Neural cell (in vitro differentiated cells): ENCODE measurements at regions not wholly inside any gene's neighbourhood (a gene's known extent, or its start where the extent isn't known, plus 50 kb on each side); places are given as distances from the start of the nearest gene placed in this dataset.

Source experiments
- CTCF ChIP-seq: fragments of 450-650 bp; IDR thresholded peaks from 2 replicates; pipeline ENCODE4 v1.5.1; 2014; ENCODE audit warnings: antibody characterized with exemption, mild to moderate bottlenecking, moderate library complexity; ENCODE audit not compliant: poor library complexity, severe bottlenecking
- RAD21 ChIP-seq: fragments of 450-650 bp; conservative IDR thresholded peaks from 2 replicates; pipeline ENCODE4 v1.6.1; 2014; ENCODE audit warnings: antibody characterized with exemption, mild to moderate bottlenecking, moderate library complexity
- REST ChIP-seq: IDR thresholded peaks from 2 replicates; pipeline ENCODE4 v1.6.1; 2012; ENCODE audit warnings: borderline replicate concordance

GRCh38 chr15:69802432-69802831, 295.3 kb downstream of the TLE3 start:
- TF ChIP-seq CTCF (no peak), REST (no peak), RAD21 (no peak)
